GM12892 (cell line): ENCODE measurements at regions not wholly inside any gene's neighbourhood (a gene's known extent, or its start where the extent isn't known, plus 50 kb on each side); places are given as distances from the start of the nearest gene placed in this dataset.

ENCODE experiments used
- POLR2A ChIP-seq: IDR thresholded peaks from 2 replicates; pipeline ENCODE4 v1.6.1; 2011; ENCODE audit warnings: low read depth, low read length, control low read depth
- POLR2AphosphoS5 ChIP-seq: IDR thresholded peaks from 2 replicates; pipeline ENCODE4 v1.6.1; 2011; ENCODE audit warnings: low read depth, low read length, control low read depth

DNA sequence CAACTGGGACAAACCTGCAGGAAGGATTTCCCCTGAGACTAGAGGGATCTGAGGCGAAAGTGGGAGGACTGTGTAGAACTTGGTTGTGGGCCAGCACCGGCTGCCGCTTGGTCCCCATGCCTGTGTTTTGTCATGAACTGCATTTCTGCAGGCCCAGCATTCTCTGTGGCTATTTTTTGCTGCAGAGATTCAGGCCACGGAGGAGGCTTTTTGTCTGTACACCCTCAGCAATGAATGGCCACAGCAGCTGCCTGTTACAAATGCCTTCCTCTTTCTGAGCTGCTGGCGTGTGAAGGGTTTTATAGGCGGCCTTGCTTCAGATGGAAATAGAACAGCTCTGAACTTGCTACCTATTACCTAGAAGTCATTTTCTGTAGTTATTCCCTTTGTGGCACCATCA, 164.4 kb downstream of the SH2D4B start:
- TF ChIP-seq POLR2A (no peak), POLR2AphosphoS5 (no peak)
